ENCODE measurements at regions not wholly inside any gene's neighbourhood (a gene's known extent, or its start where the extent isn't known, plus 50 kb on each side); places are given as distances from the start of the nearest gene placed in this dataset.
A peak's percentile ranks its signal among the peaks of the same experiment; 100 is the strongest.

GRCh38 chr4:26126143-26126718, 194.6 kb upstream of the RBPJ start:
- Histone ChIP-seq H2BK5ac (ENCODE audit: low read length) (no peak overlapping the region), H4K5ac (ENCODE audit: low read length) (no peak overlapping the region), H3K9ac (ENCODE audit: low read length) (no peak overlapping the region), H3K79me1 (ENCODE audit: low read length) (no peaks in the 10 kb centered on the region), H3K27me3 (ENCODE audit: insufficient read depth, low read length, poor library complexity) (no peaks in the 10 kb centered on the region), H3K27ac (ENCODE audit: low read depth, low read length) (no peak overlapping the region), H3K36me3 (ENCODE audit: control insufficient read depth, insufficient read depth, low read length) (no peaks in the 10 kb centered on the region), H2BK15ac (replicated peaks; ENCODE audit: low read depth) (no peak overlapping the region), H4K8ac (ENCODE audit: low read depth, low read length) (no peak overlapping the region), H3K4me1 (ENCODE audit: control insufficient read depth, low read depth, low read length) (no peaks in the 10 kb centered on the region), H2AK5ac (ENCODE audit: low read length) (no peak overlapping the region), H3K23ac (ENCODE audit: low read length) (no peak overlapping the region), H3K4ac (ENCODE audit: low read depth, low read length) (no peak overlapping the region), H3K18ac (ENCODE audit: low read length) (no peak overlapping the region), H2BK120ac (ENCODE audit: low read depth, low read length) (no peak overlapping the region), H3K56ac (ENCODE audit: low read length) (no peak overlapping the region), H3K4me2 (ENCODE audit: low read length) (no peak overlapping the region), H3K4me3 (ENCODE audit: low read length) (no peak overlapping the region), H3K79me2 (ENCODE audit: control insufficient read depth, insufficient read depth, low read length) (no peaks in the 10 kb centered on the region)
- WGBS (ENCODE audit: extremely low coverage, insufficient coverage, low lambda C conversion rate): no CpG with 5 or more reads among the region's 5 CpGs
- no peak for DNase-seq

GRCh38 chr4:26126994-26127393, 193.8 kb upstream of the RBPJ start:
- Histone ChIP-seq H3K18ac (ENCODE audit: low read length) (no peak overlapping the region), H3K4me3 (ENCODE audit: low read length) (no peak overlapping the region), H2BK15ac (replicated peaks; ENCODE audit: low read depth) (no peak overlapping the region), H4K5ac (ENCODE audit: low read length) (no peak overlapping the region), H3K4me1 (ENCODE audit: control insufficient read depth, low read depth, low read length) (no peaks in the 10 kb centered on the region), H3K27me3 (ENCODE audit: insufficient read depth, low read length, poor library complexity) (no peaks in the 10 kb centered on the region), H3K9ac (ENCODE audit: low read length) (no peak overlapping the region), H3K4ac (ENCODE audit: low read depth, low read length) (no peak overlapping the region), H4K8ac (ENCODE audit: low read depth, low read length) (no peak overlapping the region), H3K79me2 (ENCODE audit: control insufficient read depth, insufficient read depth, low read length) (no peaks in the 10 kb centered on the region), H3K27ac (ENCODE audit: low read depth, low read length) (no peak overlapping the region), H2BK5ac (ENCODE audit: low read length) (no peak overlapping the region), H3K36me3 (ENCODE audit: control insufficient read depth, insufficient read depth, low read length) (no peaks in the 10 kb centered on the region), H3K56ac (ENCODE audit: low read length) (no peak overlapping the region), H2AK5ac (ENCODE audit: low read length) (no peak overlapping the region), H3K4me2 (ENCODE audit: low read length) (no peak overlapping the region), H2BK120ac (ENCODE audit: low read depth, low read length) (no peak overlapping the region), H3K23ac (ENCODE audit: low read length) (no peak overlapping the region), H3K79me1 (ENCODE audit: low read length) (no peaks in the 10 kb centered on the region)
- WGBS (ENCODE audit: extremely low coverage, insufficient coverage, low lambda C conversion rate): no CpG with 5 or more reads among the region's 4 CpGs
- no peak for DNase-seq

GRCh38 chr4:26127851-26128337, 192.9 kb upstream of the RBPJ start:
- Histone ChIP-seq H3K4me3 (ENCODE audit: low read length) (no peak overlapping the region), H2BK120ac (ENCODE audit: low read depth, low read length) (no peak overlapping the region)

GRCh38 chr4:26130173-26130572, 190.6 kb upstream of the RBPJ start:
- Histone ChIP-seq H3K79me2 (ENCODE audit: control insufficient read depth, insufficient read depth, low read length) (no peaks in the 10 kb centered on the region), H4K5ac (ENCODE audit: low read length) (no peak overlapping the region), H3K4me3 (ENCODE audit: low read length) (no peak overlapping the region), H2AK5ac (ENCODE audit: low read length) (no peak overlapping the region), H3K27me3 (ENCODE audit: insufficient read depth, low read length, poor library complexity) (no peaks in the 10 kb centered on the region), H3K23ac (ENCODE audit: low read length) (no peak overlapping the region), H3K79me1 (ENCODE audit: low read length) (no peaks in the 10 kb centered on the region), H3K9ac (ENCODE audit: low read length) (no peak overlapping the region), H3K18ac (ENCODE audit: low read length) (no peak overlapping the region), H3K4ac (ENCODE audit: low read depth, low read length) (no peak overlapping the region), H2BK5ac (ENCODE audit: low read length) (no peak overlapping the region), H4K8ac (ENCODE audit: low read depth, low read length) (no peak overlapping the region), H2BK120ac (ENCODE audit: low read depth, low read length) (no peak overlapping the region), H2BK15ac (replicated peaks; ENCODE audit: low read depth) (no peak overlapping the region), H3K27ac (ENCODE audit: low read depth, low read length) (no peak overlapping the region), H3K4me1 (ENCODE audit: control insufficient read depth, low read depth, low read length) (no peaks in the 10 kb centered on the region), H3K56ac (ENCODE audit: low read length) (no peak overlapping the region), H3K36me3 (ENCODE audit: control insufficient read depth, insufficient read depth, low read length) (no peaks in the 10 kb centered on the region), H3K4me2 (ENCODE audit: low read length) (no peak overlapping the region)
- DNase-seq: no peak
- no CpG with 5 or more reads among the region's 7 CpGs for WGBS (ENCODE audit: extremely low coverage, insufficient coverage, low lambda C conversion rate)

More at GRCh38 chr4:26127851-26128337, 192.9 kb upstream of the RBPJ start:
- Histone ChIP-seq H3K9ac (ENCODE audit: low read length) (no peak overlapping the region), H3K23ac (ENCODE audit: low read length) (no peak overlapping the region), H3K79me2 (ENCODE audit: control insufficient read depth, insufficient read depth, low read length) (no peaks in the 10 kb centered on the region), H2AK5ac (ENCODE audit: low read length) (no peak overlapping the region), H3K4me1 (ENCODE audit: control insufficient read depth, low read depth, low read length) (no peaks in the 10 kb centered on the region), H3K4ac (ENCODE audit: low read depth, low read length) (no peak overlapping the region), H4K8ac (ENCODE audit: low read depth, low read length) (no peak overlapping the region), H2BK5ac (ENCODE audit: low read length) (no peak overlapping the region), H4K5ac (ENCODE audit: low read length) (no peak overlapping the region), H3K36me3 (ENCODE audit: control insufficient read depth, insufficient read depth, low read length) (no peaks in the 10 kb centered on the region), H3K56ac (ENCODE audit: low read length) (no peak overlapping the region), H3K27ac (ENCODE audit: low read depth, low read length) (no peak overlapping the region), H2BK15ac (replicated peaks; ENCODE audit: low read depth) (no peak overlapping the region), H3K4me2 (ENCODE audit: low read length) (no peak overlapping the region), H3K27me3 (ENCODE audit: insufficient read depth, low read length, poor library complexity) (no peaks in the 10 kb centered on the region), H3K79me1 (ENCODE audit: low read length) (no peaks in the 10 kb centered on the region), H3K18ac (ENCODE audit: low read length) (no peak overlapping the region)
- no peak for DNase-seq

GRCh38 chr4:26130841-26131432, 189.9 kb upstream of the RBPJ start:
- H3K4me3 ChIP-seq (ENCODE audit: low read length): no peak overlapping the region
- H3K27me3 ChIP-seq (ENCODE audit: insufficient read depth, low read length, poor library complexity): no peaks in the 10 kb centered on the region
- no peaks in the 10 kb centered on the region for H3K79me1 ChIP-seq (ENCODE audit: low read length)
- no peak overlapping the region for H3K18ac ChIP-seq (ENCODE audit: low read length)
- H2AK5ac ChIP-seq (ENCODE audit: low read length): no peak overlapping the region
- no peak overlapping the region for H2BK120ac ChIP-seq (ENCODE audit: low read depth, low read length)
- H3K36me3 ChIP-seq (ENCODE audit: control insufficient read depth, insufficient read depth, low read length): no peaks in the 10 kb centered on the region
- no peak overlapping the region for H3K4ac ChIP-seq (ENCODE audit: low read depth, low read length)
- H2BK15ac ChIP-seq (replicated peaks; ENCODE audit: low read depth): no peak overlapping the region
- no peak overlapping the region for H4K8ac ChIP-seq (ENCODE audit: low read depth, low read length)
- no peaks in the 10 kb centered on the region for H3K4me1 ChIP-seq (ENCODE audit: control insufficient read depth, low read depth, low read length)
- H2BK5ac ChIP-seq (ENCODE audit: low read length): no peak overlapping the region
- H3K4me2 ChIP-seq (ENCODE audit: low read length): no peak overlapping the region
- no peaks in the 10 kb centered on the region for H3K79me2 ChIP-seq (ENCODE audit: control insufficient read depth, insufficient read depth, low read length)
- no peak overlapping the region for H3K9ac ChIP-seq (ENCODE audit: low read length)
- H3K56ac ChIP-seq (ENCODE audit: low read length): no peak overlapping the region
- H3K23ac ChIP-seq (ENCODE audit: low read length): no peak overlapping the region
- no peak overlapping the region for H4K5ac ChIP-seq (ENCODE audit: low read length)
- no peak overlapping the region for H3K27ac ChIP-seq (ENCODE audit: low read depth, low read length)
- no CpG with 5 or more reads among the region's 11 CpGs for WGBS (ENCODE audit: extremely low coverage, insufficient coverage, low lambda C conversion rate)
- DNase-seq: peak; percentile 50

GRCh38 chr4:26131711-26132110, 189.1 kb upstream of the RBPJ start:
- H2BK5ac ChIP-seq (ENCODE audit: low read length): no peak overlapping the region
- no peak overlapping the region for H2AK5ac ChIP-seq (ENCODE audit: low read length)
- H3K23ac ChIP-seq (ENCODE audit: low read length): no peak overlapping the region
- no peaks in the 10 kb centered on the region for H3K4me1 ChIP-seq (ENCODE audit: control insufficient read depth, low read depth, low read length)
- no peak overlapping the region for H2BK15ac ChIP-seq (replicated peaks; ENCODE audit: low read depth)
- H3K79me2 ChIP-seq (ENCODE audit: control insufficient read depth, insufficient read depth, low read length): no peaks in the 10 kb centered on the region
- no peak overlapping the region for H3K9ac ChIP-seq (ENCODE audit: low read length)
- H3K18ac ChIP-seq (ENCODE audit: low read length): no peak overlapping the region
- no peak for DNase-seq
- no peak overlapping the region for H3K56ac ChIP-seq (ENCODE audit: low read length)
- H4K8ac ChIP-seq (ENCODE audit: low read depth, low read length): no peak overlapping the region
- no peak overlapping the region for H3K4me3 ChIP-seq (ENCODE audit: low read length)
- no peak overlapping the region for H4K5ac ChIP-seq (ENCODE audit: low read length)
- H3K79me1 ChIP-seq (ENCODE audit: low read length): no peaks in the 10 kb centered on the region
- H3K4ac ChIP-seq (ENCODE audit: low read depth, low read length): no peak overlapping the region
- no peaks in the 10 kb centered on the region for H3K36me3 ChIP-seq (ENCODE audit: control insufficient read depth, insufficient read depth, low read length)
- no peak overlapping the region for H3K27ac ChIP-seq (ENCODE audit: low read depth, low read length)
- no peak overlapping the region for H2BK120ac ChIP-seq (ENCODE audit: low read depth, low read length)
- no CpG with 5 or more reads among the region's 6 CpGs for WGBS (ENCODE audit: extremely low coverage, insufficient coverage, low lambda C conversion rate)
- H3K27me3 ChIP-seq (ENCODE audit: insufficient read depth, low read length, poor library complexity): no peaks in the 10 kb centered on the region
- no peak overlapping the region for H3K4me2 ChIP-seq (ENCODE audit: low read length)

Measured in mesendoderm (in vitro differentiated cells).